Activated CD4-positive, alpha-beta T cell treated with anti-CD3 and anti-CD28 coated beads, Interleukin-2, amount 10 ng/mL, durations not matched to agents 24 days and 14 days (primary cell): ENCODE measurements at regions not wholly inside any gene's neighbourhood (a gene's known extent, or its start where the extent isn't known, plus 50 kb on each side); places are given as distances from the start of the nearest gene placed in this dataset.
A peak's percentile ranks its signal among the peaks of the same experiment; 100 is the strongest.

Experiments used
- DNase-seq: peaks from one replicate; pipeline ENCODE4 v3.0.0; 2022
- H3K27ac Mint-ChIP-seq: one replicate; pipeline ENCODE4 v1.8.0; 2022; ENCODE audit warnings: mild to moderate bottlenecking, mixed read lengths
- H3K27me3 Mint-ChIP-seq: one replicate; pipeline ENCODE4 v1.8.0; 2022; ENCODE audit warnings: mixed read lengths
- H3K36me3 Mint-ChIP-seq: one replicate; pipeline ENCODE4 v1.8.0; 2022; ENCODE audit warnings: low read depth, mild to moderate bottlenecking, mixed read lengths
- H3K4me1 Mint-ChIP-seq: one replicate; pipeline ENCODE4 v1.8.0; 2021; ENCODE audit warnings: mixed read lengths
- H3K4me3 Mint-ChIP-seq: one replicate; pipeline ENCODE4 v1.8.0; 2022; ENCODE audit warnings: mild to moderate bottlenecking, moderate library complexity, mixed read lengths
- H3K9me3 Mint-ChIP-seq: one replicate; pipeline ENCODE4 v1.8.0; 2021; ENCODE audit warnings: mixed read lengths
- intact Hi-C: fragments of 100-400 bp; cut with micrococcal nuclease; formaldehyde crosslinking; loops from one replicate; pipeline ENCODE4 v1.15.1; 2023

DNA sequence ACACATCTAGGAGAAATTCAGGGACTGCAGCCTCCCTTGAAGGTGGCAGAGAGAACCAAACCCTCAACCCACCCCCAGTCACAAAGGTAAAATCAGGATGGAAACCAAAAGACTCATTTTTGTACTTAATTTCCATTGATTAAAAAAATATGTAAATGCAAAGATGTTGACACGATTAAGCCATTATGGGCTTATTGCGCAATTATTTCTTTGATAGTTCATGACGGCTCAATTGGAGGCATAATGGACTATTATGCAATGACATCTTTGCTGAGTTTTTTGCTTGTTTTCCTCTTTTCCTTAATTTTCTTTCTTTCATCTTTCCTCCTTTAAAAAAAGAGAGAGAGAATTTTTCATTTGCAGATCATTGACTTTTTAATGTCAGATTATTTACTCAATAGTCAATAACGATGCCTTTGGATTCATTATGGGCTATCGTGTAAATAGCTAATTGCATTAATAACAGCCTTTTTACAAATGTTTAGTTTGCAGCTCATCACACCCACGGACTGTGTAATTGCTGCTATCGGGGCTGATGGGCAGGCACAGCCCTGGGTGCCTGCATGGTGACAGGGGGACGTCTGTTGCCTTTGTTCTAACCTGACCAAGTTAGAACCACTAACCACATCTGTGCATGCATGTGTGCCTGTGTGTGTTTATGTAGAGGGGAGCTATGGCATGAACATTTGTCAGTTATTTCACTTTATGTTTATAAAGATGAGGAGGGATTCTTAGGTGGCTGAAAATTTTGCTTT, 482.4 kb upstream of the TSHZ3 start:
- Mint-ChIP-seq H3K4me3 (no peak overlapping the region), H3K36me3 (no peaks in the 10 kb centered on the region), H3K9me3 (peaks cover 9% of the 10 kb centered on the region), H3K27me3 (no peaks in the 10 kb centered on the region), H3K4me1 (no peaks in the 10 kb centered on the region), H3K27ac (no peak overlapping the region)
- no peak for DNase-seq
- intact Hi-C loops = no loop called here

DNA sequence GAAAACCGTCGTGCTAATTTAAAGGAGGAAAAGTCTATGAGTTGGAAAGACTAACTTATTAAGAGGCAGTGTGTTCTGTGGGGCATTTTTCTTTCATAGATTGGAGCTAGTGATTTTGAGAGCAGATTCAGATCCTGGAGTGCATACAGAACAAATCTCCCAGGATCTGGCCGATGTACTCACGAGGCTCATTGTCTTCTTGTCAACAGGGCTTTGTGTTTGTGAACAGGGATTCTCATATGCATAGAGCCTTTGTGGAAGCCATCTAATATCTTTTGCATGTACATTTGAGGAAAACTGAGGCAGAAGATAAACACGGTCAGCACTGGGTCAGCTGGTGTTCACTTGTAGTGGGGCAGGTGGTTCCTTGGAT, 482.9 kb upstream of the TSHZ3 start:
- intact Hi-C loops = no loop called here
- Mint-ChIP-seq H3K36me3 (no peaks in the 10 kb centered on the region), H3K27ac (no peak overlapping the region), H3K9me3 (peaks cover 12% of the 10 kb centered on the region), H3K27me3 (no peaks in the 10 kb centered on the region), H3K4me3 (no peak overlapping the region), H3K4me1 (no peaks in the 10 kb centered on the region)
- DNase-seq = no peak

DNA sequence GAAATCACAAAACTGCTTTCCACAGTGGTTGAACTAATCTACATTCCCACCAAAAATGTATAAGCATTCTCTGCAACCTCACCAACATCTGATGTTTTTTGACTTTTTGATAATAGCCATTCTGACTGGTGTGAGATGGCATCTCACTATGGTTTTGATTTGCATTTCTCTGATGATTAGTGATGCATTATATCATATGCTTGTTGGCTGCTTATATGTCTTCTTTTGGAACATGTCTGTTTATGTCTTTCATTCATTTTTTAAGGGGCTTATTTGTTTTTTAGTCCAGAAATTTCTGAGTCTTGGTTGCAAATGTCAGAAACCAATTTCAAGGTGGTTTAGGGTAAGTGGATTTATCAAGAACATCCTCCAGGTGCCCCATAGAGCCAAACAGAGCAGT, 484.8 kb upstream of the TSHZ3 start:
- Mint-ChIP-seq H3K27ac (no peak overlapping the region), H3K4me1 (no peaks in the 10 kb centered on the region), H3K9me3 (peaks cover 12% of the 10 kb centered on the region), H3K27me3 (no peaks in the 10 kb centered on the region), H3K36me3 (no peaks in the 10 kb centered on the region), H3K4me3 (no peak overlapping the region)
- no peak for DNase-seq
- intact Hi-C loops = no loop called here

DNA sequence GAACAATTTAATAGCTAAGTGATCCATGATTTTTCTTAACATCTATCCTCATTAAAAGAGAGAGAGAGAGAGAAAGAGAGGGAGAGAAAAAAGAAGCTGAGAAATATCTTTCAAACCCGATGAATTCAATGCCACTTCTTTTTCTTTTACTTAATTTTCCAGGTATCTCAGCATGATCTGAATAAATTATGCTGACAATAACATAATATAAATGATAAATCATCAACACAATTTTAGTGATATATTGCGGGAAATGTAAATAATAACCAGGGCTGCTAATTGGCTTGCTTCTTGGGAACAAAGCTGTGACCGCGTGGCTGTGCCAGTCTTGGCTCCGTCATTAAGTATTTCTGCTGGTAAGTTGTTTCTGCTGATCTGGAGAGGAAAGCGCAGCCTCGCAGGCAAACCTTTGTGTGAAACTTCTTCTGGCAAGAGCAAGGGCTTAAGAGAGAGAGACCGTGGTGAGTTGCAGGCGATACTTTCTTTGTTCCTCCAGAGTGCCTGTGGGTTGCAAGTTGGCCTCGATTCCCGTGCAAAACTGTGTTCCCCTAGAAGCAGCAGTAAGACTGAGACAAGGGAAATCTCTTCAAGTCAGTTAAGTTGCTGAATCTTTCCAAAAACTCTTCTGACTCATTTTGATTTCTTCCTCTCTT, 489.1 kb upstream of the TSHZ3 start:
- no peaks in the 10 kb centered on the region for H3K27me3 Mint-ChIP-seq
- H3K36me3 Mint-ChIP-seq = no peaks in the 10 kb centered on the region
- no peak overlapping the region for H3K4me3 Mint-ChIP-seq
- H3K4me1 Mint-ChIP-seq = no peaks in the 10 kb centered on the region
- H3K27ac Mint-ChIP-seq = no peak overlapping the region
- no peak for DNase-seq
- intact Hi-C loops = no loop called here
- H3K9me3 Mint-ChIP-seq = peaks cover 12% of the 10 kb centered on the region

DNA sequence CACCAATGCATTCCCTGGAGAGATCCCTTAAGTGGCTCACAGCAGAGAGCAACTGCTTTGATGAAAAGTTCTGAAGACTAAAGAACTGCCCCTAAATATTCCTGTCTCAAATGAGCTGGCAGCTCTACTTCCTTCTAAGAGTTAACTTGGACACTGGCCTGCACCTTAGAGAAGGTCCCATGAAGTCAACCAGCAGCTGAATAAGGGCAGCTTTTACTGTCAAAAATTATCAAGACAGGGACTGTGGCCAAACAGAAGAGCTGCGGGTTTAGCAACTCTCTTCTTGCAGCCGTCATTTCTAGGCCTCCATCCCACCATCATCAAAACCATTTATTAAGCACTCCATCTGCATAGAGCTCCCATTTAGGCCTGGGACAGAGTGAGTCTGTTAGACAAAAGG, 491.1 kb upstream of the TSHZ3 start:
- Mint-ChIP-seq H3K27ac (no peak overlapping the region), H3K36me3 (no peaks in the 10 kb centered on the region)
- intact Hi-C loops = no loop called here

DNA sequence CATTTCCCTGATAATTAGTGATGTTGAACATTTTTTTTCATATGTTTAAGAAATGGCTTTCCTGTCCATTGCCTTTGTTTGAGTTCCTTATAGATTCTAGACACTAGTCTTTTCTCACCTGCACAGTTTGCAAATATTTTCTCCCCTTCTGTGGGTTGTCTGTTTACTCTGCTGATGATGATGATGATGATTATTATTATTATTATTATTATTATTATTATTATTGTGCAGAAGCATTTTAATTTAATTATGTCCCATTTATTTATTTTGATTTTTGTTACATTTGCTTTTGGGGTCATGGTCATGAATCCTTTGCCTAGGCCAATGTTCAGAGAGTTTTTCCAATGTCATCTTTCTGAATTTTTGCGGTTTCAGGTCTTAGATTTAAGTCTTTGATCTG, 492.5 kb upstream of the TSHZ3 start:
- intact Hi-C loops = no loop called here
- DNase-seq = no peak

More for the DNA sequence above, 491.1 kb upstream of the TSHZ3 start:
- DNase-seq = no peak
- Mint-ChIP-seq H3K4me3 (no peak overlapping the region), H3K4me1 (no peaks in the 10 kb centered on the region), H3K27me3 (no peaks in the 10 kb centered on the region), H3K9me3 (peaks cover 6% of the 10 kb centered on the region)

DNA sequence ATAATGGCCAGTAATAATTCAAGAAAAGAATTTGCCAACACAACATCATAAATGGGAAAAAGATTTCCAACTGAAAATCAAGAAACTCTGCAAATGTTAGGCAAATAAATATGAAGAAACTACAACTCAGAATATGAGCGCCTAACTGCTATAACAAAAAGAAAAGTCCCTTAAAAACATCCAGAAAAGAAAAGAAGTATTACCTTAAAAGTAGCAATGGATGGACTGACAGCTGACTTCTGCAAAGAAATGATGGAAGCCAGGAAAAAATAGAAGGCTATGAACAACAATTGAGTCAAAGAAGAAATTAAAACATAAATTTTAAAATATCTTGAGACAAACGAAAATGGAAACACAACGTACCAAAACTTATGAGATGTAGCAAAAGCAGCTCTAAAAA, 482.3 kb upstream of the ZNF507 start:
- H3K36me3 Mint-ChIP-seq = no peaks in the 10 kb centered on the region
- intact Hi-C loops = no loop called here
- no peaks in the 10 kb centered on the region for H3K4me1 Mint-ChIP-seq
- H3K9me3 Mint-ChIP-seq = peaks cover 9% of the 10 kb centered on the region
- no peaks in the 10 kb centered on the region for H3K27me3 Mint-ChIP-seq
- no peak overlapping the region for H3K27ac Mint-ChIP-seq
- no peak for DNase-seq
- H3K4me3 Mint-ChIP-seq = no peak overlapping the region

More for the DNA sequence above, 492.5 kb upstream of the TSHZ3 start:
- Mint-ChIP-seq H3K4me1 (no peaks in the 10 kb centered on the region), H3K27me3 (no peaks in the 10 kb centered on the region), H3K9me3 (peaks cover 2% of the 10 kb centered on the region), H3K4me3 (no peak overlapping the region), H3K27ac (no peak overlapping the region), H3K36me3 (no peaks in the 10 kb centered on the region)

DNA sequence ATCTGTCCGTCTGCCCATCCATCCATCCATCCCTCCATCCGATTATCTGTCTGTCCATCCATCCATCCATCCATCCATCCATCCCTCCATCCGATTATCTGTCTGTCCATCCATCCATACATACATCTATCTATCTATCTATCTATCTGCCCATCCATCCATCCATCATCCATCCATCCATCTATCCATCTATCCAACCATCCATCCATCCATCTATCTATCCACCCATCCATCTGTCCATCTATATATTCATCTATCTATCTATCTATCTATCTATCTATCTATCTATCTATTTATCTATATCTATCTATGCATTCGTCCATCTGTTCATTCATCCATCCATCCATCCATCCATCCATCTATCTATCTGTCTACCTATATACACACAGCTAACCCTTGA, 471.1 kb upstream of the ZNF507 start:
- no peak for DNase-seq
- Mint-ChIP-seq H3K36me3 (no peaks in the 10 kb centered on the region), H3K4me1 (no peaks in the 10 kb centered on the region), H3K9me3 (peaks cover 11% of the 10 kb centered on the region), H3K27ac (no peak overlapping the region), H3K27me3 (no peaks in the 10 kb centered on the region), H3K4me3 (no peak overlapping the region)
- intact Hi-C loops = no loop called here

DNA sequence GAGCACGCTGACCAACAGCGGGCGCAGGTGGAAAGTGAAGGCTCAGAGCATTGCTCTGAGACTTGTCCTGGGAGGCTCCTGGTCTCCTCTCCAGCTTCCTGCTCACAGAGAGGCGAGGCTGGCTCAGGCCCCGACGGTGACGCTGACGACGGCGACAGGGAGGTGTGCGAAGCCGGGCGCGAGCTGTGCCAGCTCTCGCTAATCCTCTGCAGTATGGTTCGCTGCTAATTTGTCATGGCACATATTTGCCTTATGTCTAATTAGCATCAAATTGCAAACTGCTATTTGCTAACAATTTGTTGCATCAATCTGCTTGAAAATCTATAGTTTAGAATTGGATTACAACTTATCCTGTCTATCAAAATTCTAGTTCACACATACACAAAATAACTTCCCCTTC, 469.8 kb upstream of the ZNF507 start:
- no peak for DNase-seq
- Mint-ChIP-seq H3K36me3 (no peaks in the 10 kb centered on the region), H3K27me3 (no peaks in the 10 kb centered on the region), H3K9me3 (peaks cover 11% of the 10 kb centered on the region), H3K27ac (no peak overlapping the region), H3K4me1 (no peaks in the 10 kb centered on the region), H3K4me3 (no peak overlapping the region)
- intact Hi-C loops = no loop called here

DNA sequence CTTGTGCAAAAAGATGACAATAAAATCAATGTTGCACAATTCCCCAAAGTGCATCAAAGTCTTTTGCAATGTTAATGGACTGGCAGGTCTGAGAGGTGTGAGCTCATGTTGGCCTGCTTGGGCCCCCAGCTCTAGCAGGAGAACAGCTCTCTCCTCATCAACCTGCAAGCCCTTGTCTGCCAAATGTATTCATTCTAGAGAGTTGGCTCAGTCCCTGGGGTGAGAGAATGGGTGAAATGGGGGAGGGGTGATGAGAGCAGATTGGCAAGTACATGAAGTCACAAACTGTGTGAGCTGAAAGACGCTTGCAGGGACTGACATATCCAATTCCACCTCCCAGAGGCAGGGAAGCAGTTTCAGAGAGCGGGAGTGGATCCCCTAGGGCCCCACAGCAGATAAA, 465.1 kb upstream of the ZNF507 start:
- H3K27ac Mint-ChIP-seq = no peak overlapping the region
- H3K9me3 Mint-ChIP-seq = peaks cover 18% of the 10 kb centered on the region
- no peaks in the 10 kb centered on the region for H3K36me3 Mint-ChIP-seq
- intact Hi-C loops = no loop called here
- DNase-seq = peak; percentile 42
- H3K27me3 Mint-ChIP-seq = no peaks in the 10 kb centered on the region
- no peaks in the 10 kb centered on the region for H3K4me1 Mint-ChIP-seq
- H3K4me3 Mint-ChIP-seq = no peak overlapping the region

DNA sequence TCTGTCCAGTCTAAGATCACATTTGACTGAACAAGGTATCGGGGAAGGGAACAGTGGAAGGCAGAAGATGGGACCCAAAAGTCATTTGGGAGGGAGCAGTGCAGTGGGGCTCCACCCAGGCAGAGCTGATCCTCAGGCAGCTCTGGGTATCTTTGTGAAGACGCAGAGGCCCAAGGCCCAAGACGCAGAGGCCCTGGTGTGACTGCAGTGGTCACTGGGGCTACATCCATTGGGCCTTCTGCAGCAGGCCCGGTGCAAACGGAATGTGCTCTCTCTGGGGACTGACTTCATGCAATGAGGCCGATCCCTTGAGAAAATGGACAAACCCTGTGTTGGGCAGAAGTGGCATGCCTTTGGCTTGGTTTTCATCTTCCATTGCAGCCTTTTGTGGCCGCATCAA, 463.4 kb upstream of the ZNF507 start:
- Mint-ChIP-seq H3K4me1 (no peaks in the 10 kb centered on the region), H3K4me3 (no peak overlapping the region), H3K36me3 (no peaks in the 10 kb centered on the region)

DNA sequence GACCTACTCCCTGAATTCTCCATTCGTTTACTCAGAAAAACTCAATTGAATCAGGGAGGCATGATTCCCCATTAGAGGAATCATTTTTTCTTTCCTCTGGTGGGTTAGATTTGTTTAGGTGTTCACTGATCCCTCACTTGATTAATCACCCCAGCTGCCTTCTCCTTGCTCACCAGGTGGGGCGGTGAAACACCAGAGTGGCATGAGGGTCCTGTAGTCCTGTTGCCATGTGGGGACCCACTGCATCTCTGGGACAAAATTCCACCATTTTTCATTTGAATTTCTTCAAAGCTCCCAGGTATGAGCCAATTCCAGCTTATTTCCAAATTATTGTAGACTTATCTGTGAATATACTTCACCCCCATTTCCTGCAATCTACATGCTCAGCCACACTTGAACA, 462.7 kb upstream of the ZNF507 start:
- Mint-ChIP-seq H3K27me3 (no peaks in the 10 kb centered on the region), H3K9me3 (peaks cover 15% of the 10 kb centered on the region), H3K27ac (no peak overlapping the region), H3K4me3 (no peak overlapping the region), H3K4me1 (no peaks in the 10 kb centered on the region), H3K36me3 (no peaks in the 10 kb centered on the region)
- DNase-seq = no peak
- intact Hi-C loops = no loop called here

More for the DNA sequence above, 463.4 kb upstream of the ZNF507 start:
- peaks cover 18% of the 10 kb centered on the region for H3K9me3 Mint-ChIP-seq
- no peak overlapping the region for H3K27ac Mint-ChIP-seq
- DNase-seq = no peak
- intact Hi-C loops = no loop called here
- H3K27me3 Mint-ChIP-seq = no peaks in the 10 kb centered on the region

DNA sequence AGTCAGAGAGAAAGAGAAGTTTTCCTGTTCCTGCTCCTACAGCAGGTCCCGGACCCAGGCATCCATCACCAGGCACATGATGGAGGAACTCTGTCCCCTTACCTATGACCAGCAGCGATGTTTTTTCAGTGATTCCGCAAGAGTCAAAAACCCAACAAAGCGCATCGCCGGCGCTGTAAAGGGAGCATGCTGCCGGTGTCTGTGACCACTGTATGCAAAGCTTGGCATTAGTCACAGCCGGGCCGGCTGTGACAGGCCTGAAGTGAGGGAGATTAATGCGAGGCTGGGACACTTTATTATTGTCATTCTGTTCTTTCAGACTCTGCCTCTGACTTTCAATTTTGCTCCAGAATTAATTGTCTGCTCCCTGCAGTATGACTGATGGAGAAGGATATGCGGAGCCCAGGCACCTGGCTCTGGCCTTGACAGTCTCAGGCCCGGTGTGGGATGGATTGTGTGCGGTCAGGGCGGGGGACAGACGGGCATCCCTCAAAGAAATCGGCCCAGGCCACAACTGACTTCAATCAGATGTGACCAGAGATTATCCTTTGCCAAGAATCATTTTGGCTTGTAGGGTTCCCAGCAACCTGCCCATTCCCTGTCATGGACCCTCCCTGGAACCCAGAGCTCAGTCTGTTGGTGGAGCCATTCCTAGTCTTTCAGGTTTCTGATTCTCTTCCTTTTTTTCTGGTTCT, 462.0 kb upstream of the ZNF507 start:
- Mint-ChIP-seq H3K27me3 (no peaks in the 10 kb centered on the region), H3K36me3 (no peaks in the 10 kb centered on the region), H3K9me3 (peaks cover 10% of the 10 kb centered on the region), H3K4me3 (no peak overlapping the region), H3K27ac (no peak overlapping the region), H3K4me1 (no peaks in the 10 kb centered on the region)
- no peak for DNase-seq
- intact Hi-C loops = no loop called here

DNA sequence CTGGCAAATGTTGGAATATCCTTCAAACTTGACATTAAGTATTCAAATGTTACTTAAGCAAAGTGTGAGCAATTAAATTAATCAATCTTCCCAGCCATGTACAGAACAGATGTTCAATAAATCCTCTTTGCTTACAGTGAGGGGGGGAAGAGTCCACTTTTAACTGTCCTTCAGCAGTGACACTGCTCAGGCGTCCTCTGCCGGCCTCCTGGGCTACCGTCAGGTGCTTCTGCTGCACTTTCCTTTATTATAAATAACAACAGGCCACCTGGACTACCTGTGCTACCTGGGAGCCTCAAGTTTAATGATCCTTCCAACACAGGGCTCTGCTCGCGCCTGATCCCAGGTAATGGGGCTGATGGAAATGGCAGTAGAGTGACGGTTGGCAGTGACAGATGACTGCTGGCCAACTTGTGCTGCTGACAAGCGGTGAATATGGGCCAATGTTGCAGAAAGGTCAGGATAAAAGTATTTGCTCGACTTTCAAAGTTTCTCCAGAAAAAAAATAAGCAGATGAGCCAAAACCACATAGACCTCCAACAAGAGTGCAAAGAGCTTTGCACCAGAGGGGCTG, 460.0 kb upstream of the ZNF507 start:
- H3K27me3 Mint-ChIP-seq = no peaks in the 10 kb centered on the region
- intact Hi-C loops = no loop called here
- no peak for DNase-seq
- H3K4me1 Mint-ChIP-seq = no peaks in the 10 kb centered on the region
- no peak overlapping the region for H3K27ac Mint-ChIP-seq
- peaks cover 6% of the 10 kb centered on the region for H3K9me3 Mint-ChIP-seq
- H3K36me3 Mint-ChIP-seq = no peaks in the 10 kb centered on the region
- H3K4me3 Mint-ChIP-seq = no peak overlapping the region
